ENCODE measurements at regions not wholly inside any gene's neighbourhood (a gene's known extent, or its start where the extent isn't known, plus 50 kb on each side); places are given as distances from the start of the nearest gene placed in this dataset.

DNA sequence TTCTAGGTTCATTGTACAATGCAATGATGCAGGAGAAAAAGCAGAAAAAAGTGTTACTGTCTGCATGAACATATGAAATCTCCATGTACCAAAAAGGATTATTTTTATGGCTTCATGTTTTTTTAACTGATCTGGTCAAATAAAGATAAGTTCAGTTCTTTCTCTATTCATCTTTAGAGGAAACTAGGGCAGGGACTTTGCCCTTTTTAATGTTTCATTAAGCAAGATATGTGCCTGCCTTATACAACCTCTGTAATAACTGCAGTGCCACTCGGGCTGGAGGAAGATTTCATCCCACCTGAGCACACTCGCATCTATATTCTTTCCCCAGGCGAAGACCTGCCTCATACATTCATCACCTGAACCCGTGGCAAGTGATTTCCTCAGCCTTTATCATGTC, 157.9 kb upstream of the DDX18 start:
- DNase-seq, result no peak
- intact Hi-C loops (cut with DNase I, micrococcal nuclease), result no loop called here
- H3K9me3 ChIP-seq, result no peaks in the 10 kb centered on the region
- ATAC-seq, result no peak
- TF ChIP-seq, protein P1, sequence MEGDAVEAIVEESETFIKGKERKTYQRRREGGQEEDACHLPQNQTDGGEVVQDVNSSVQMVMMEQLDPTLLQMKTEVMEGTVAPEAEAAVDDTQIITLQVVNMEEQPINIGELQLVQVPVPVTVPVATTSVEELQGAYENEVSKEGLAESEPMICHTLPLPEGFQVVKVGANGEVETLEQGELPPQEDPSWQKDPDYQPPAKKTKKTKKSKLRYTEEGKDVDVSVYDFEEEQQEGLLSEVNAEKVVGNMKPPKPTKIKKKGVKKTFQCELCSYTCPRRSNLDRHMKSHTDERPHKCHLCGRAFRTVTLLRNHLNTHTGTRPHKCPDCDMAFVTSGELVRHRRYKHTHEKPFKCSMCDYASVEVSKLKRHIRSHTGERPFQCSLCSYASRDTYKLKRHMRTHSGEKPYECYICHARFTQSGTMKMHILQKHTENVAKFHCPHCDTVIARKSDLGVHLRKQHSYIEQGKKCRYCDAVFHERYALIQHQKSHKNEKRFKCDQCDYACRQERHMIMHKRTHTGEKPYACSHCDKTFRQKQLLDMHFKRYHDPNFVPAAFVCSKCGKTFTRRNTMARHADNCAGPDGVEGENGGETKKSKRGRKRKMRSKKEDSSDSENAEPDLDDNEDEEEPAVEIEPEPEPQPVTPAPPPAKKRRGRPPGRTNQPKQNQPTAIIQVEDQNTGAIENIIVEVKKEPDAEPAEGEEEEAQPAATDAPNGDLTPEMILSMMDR (IDR thresholded peaks at IDR 0.05), result no peak
- no peak overlapping the region for H3K4me3 ChIP-seq
- H3K4me1 ChIP-seq (ENCODE audit: low read depth), result no peaks in the 10 kb centered on the region
- H3K36me3 ChIP-seq (ENCODE audit: low read depth), result no peaks in the 10 kb centered on the region

DNA sequence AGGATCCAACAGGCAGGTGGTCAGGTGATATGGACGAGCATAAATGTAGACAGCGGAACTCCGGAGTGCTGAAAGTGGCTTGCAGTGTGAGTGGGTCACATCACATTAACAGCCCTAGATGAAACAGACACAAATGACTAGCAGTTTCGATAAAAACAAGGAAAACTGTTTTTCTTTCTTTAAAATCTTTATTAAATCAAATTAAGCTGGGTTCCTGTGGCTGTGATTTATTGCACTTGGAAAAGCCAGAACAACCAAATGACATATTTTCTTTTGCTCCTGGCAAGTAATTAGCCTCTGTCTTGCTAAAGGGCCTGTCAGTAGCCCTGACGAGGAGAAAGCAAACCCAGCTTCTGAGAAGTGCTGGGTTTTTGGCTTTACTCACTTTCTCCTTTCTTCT, 152.9 kb upstream of the DDX18 start:
- no peaks in the 10 kb centered on the region for H3K4me1 ChIP-seq (ENCODE audit: low read depth)
- no peaks in the 10 kb centered on the region for H3K36me3 ChIP-seq (ENCODE audit: low read depth)
- DNase-seq (no peak), ATAC-seq (no peak)
- no peak overlapping the region for H3K4me3 ChIP-seq
- H3K9me3 ChIP-seq, result no peaks in the 10 kb centered on the region
- intact Hi-C loops (cut with DNase I, micrococcal nuclease), result no loop called here
- TF ChIP-seq, protein P1 (IDR thresholded peaks at IDR 0.05), result no peak

- peaks cover 4% of the 10 kb centered on the region for H3K9me3 ChIP-seq
- DNase-seq (no peak), ATAC-seq (no peak)
- no peaks in the 10 kb centered on the region for H3K4me1 ChIP-seq (ENCODE audit: low read depth)
- no peak overlapping the region for H3K4me3 ChIP-seq
- intact Hi-C loops (cut with DNase I, micrococcal nuclease), result no loop called here
- no peaks in the 10 kb centered on the region for H3K36me3 ChIP-seq (ENCODE audit: low read depth)
- TF ChIP-seq, protein P1 (IDR thresholded peaks at IDR 0.05), result no peak
Measured at GRCh38 chr2:117674172-117674571, 140.3 kb upstream of the DDX18 start.

GRCh38 chr2:117679952-117680351, 134.5 kb upstream of the DDX18 start:
- DNase-seq, result no peak
- intact Hi-C loops (cut with DNase I, micrococcal nuclease), result no loop called here
- TF ChIP-seq, protein P1 (IDR thresholded peaks at IDR 0.05), result no peak
- Histone ChIP-seq H3K36me3 (ENCODE audit: low read depth) (no peaks in the 10 kb centered on the region), H3K4me1 (ENCODE audit: low read depth) (no peaks in the 10 kb centered on the region), H3K4me3 (no peak overlapping the region), H3K9me3 (no peaks in the 10 kb centered on the region)
- ATAC-seq, result no peak

GRCh38 chr2:117684919-117685318, 129.6 kb upstream of the DDX18 start:
- Histone ChIP-seq H3K4me1 (ENCODE audit: low read depth) (no peaks in the 10 kb centered on the region), H3K9me3 (no peaks in the 10 kb centered on the region), H3K4me3 (no peak overlapping the region), H3K36me3 (ENCODE audit: low read depth) (no peaks in the 10 kb centered on the region)
- intact Hi-C loops (cut with DNase I, micrococcal nuclease), result no loop called here
- DNase-seq (no peak), ATAC-seq (no peak)
- TF ChIP-seq, protein P1 (IDR thresholded peaks at IDR 0.05), result no peak

DNA sequence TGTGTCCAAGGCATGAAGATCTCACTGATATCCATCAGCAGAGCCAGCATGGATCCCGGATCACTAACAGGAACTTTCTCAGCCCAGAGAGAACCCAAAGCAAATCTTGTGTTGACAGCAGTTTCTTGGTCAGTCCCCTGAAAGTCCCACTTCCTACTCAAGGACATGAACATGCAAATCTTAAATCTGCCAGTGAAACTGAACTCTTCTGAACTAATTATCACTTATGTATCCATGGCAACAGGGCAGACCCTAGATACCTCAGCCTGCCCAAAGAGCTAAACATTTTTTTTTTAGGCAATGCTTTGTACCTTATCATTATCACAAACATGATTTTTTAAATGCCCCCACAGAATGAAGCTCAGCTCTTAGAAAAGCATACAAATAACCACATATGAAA, 127.8 kb upstream of the DDX18 start:
- intact Hi-C loops (cut with DNase I, micrococcal nuclease), result no loop called here
- TF ChIP-seq, protein P1 (IDR thresholded peaks at IDR 0.05), result no peak
- H3K4me1 ChIP-seq (ENCODE audit: low read depth), result no peaks in the 10 kb centered on the region
- no peaks in the 10 kb centered on the region for H3K36me3 ChIP-seq (ENCODE audit: low read depth)
- no peak for DNase-seq
- no peaks in the 10 kb centered on the region for H3K9me3 ChIP-seq
- H3K4me3 ChIP-seq, result no peak overlapping the region
- no peak for ATAC-seq
